ENCODE measurements at regions not wholly inside any gene's neighbourhood (a gene's known extent, or its start where the extent isn't known, plus 50 kb on each side); places are given as distances from the start of the nearest gene placed in this dataset.
A peak's percentile ranks its signal among the peaks of the same experiment; 100 is the strongest.

DNA sequence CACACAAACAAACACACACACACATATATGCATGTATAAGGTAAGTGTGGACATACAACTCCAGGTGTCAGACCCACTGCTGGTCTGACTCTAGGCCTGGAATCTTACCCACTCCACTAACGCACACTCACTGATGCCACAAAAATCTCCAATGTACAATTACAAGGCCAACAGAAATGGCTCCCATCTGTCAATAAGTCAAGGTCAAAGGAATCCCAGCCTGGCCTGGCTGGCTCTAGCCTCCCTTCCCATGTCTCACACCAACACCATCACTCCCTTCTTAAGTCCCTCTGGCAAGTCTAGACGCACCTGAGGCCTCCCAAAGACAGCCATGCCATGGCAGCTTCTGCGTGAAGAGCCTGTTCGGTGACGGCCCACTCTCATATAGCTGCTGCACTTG is 99.2 kb upstream of the CDYL2 start:
- no peaks in the 10 kb centered on the region for H3K9me3 Mint-ChIP-seq

DNA sequence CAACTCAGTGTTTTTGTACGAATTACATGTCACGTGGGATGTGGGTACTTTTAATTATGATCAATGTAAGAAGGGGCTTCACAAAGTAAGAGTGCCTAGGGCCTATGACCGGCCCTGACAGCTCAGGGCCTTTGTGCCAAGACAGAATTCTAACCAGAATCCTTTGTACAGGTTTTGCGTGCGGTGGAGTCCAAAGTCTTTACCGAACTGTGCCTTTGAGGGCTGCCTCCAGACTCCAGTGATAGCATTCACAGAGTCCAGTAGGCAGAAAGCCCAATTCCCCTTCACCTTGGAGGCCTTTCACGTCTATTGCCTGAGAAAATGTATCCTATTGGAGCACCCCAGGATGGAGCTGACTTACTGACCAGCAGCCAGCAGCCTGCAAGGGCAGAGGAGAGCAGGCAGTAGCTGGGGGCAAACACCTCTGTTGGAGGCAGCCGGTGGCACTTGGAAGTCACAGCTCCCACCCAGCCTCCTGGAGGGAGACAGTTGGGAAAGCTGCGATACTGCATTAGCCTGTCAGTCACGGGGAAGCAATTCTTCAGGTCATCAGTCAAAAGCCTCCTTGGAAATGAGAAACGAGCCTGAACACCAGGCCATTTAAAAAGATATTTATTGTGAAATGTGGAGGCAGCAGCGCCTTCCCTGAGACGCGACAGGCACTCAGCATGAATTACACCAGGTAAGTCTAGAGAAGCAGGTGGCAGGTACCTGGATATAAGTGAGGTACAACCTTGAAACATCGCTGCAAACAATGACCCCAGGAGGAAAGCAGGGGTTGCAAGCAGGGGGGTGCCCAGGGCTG is 98.1 kb upstream of the CDYL2 start:
- no peak overlapping the region for H3K9ac ChIP-seq (ENCODE audit: extremely low read depth, low read length, poor library complexity, severe bottlenecking)
- H3K27ac ChIP-seq (ENCODE audit: low read depth, low read length) = no peak overlapping the region
- H3K9me3 Mint-ChIP-seq = no peaks in the 10 kb centered on the region
- DNase-seq = peak; percentile 24
- no peaks in the 10 kb centered on the region for H3K27me3 Mint-ChIP-seq (ENCODE audit: insufficient read depth)
- H3K4me1 Mint-ChIP-seq = no peaks in the 10 kb centered on the region
- H3K36me3 Mint-ChIP-seq (ENCODE audit: low read depth) = no peaks in the 10 kb centered on the region
- no peak overlapping the region for H3K27ac Mint-ChIP-seq
- H3K4me3 Mint-ChIP-seq = no peak overlapping the region
- WGBS, 2 experiments (ENCODE audit: insufficient coverage in 1 of 2, insufficient read length in 1 of 2) = 91 to 96% methylated on average over 11 to 15 of the region's 15 CpGs
- no peaks in the 10 kb centered on the region for H3K9me3 ChIP-seq (ENCODE audit: control insufficient read depth, low read length)
- H3K4me3 ChIP-seq (ENCODE audit: low read length) = no peak overlapping the region
- no peaks in the 10 kb centered on the region for H3K4me1 ChIP-seq (ENCODE audit: control insufficient read depth, insufficient read depth, low read length)
- no peaks in the 10 kb centered on the region for H3K36me3 ChIP-seq (ENCODE audit: control insufficient read depth, insufficient read depth, low read length)
- TF ChIP-seq, protein P1, sequence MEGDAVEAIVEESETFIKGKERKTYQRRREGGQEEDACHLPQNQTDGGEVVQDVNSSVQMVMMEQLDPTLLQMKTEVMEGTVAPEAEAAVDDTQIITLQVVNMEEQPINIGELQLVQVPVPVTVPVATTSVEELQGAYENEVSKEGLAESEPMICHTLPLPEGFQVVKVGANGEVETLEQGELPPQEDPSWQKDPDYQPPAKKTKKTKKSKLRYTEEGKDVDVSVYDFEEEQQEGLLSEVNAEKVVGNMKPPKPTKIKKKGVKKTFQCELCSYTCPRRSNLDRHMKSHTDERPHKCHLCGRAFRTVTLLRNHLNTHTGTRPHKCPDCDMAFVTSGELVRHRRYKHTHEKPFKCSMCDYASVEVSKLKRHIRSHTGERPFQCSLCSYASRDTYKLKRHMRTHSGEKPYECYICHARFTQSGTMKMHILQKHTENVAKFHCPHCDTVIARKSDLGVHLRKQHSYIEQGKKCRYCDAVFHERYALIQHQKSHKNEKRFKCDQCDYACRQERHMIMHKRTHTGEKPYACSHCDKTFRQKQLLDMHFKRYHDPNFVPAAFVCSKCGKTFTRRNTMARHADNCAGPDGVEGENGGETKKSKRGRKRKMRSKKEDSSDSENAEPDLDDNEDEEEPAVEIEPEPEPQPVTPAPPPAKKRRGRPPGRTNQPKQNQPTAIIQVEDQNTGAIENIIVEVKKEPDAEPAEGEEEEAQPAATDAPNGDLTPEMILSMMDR (conservative IDR thresholded peaks at IDR 0.05) = no peak
- H3K27me3 ChIP-seq (ENCODE audit: control insufficient read depth, insufficient read depth, low read length, poor library complexity, severe bottlenecking) = no peaks in the 10 kb centered on the region

More for the DNA sequence above, 99.2 kb upstream of the CDYL2 start:
- peak; percentile 14 for DNase-seq
- Mint-ChIP-seq H3K4me1 (no peaks in the 10 kb centered on the region), H3K27ac (no peak overlapping the region), H3K36me3 (ENCODE audit: low read depth) (no peaks in the 10 kb centered on the region), H3K27me3 (ENCODE audit: insufficient read depth) (peaks cover 2% of the 10 kb centered on the region), H3K4me3 (no peak overlapping the region)
- no peak overlapping the region for H3K9ac ChIP-seq (ENCODE audit: extremely low read depth, low read length, poor library complexity, severe bottlenecking)
- H3K27me3 ChIP-seq (ENCODE audit: control insufficient read depth, insufficient read depth, low read length, poor library complexity, severe bottlenecking) = no peaks in the 10 kb centered on the region
- H3K36me3 ChIP-seq (ENCODE audit: control insufficient read depth, insufficient read depth, low read length) = no peaks in the 10 kb centered on the region
- no peak overlapping the region for H3K27ac ChIP-seq (ENCODE audit: low read depth, low read length)
- H3K4me3 ChIP-seq (ENCODE audit: low read length) = no peak overlapping the region
- no peaks in the 10 kb centered on the region for H3K9me3 ChIP-seq (ENCODE audit: control insufficient read depth, low read length)
- no peaks in the 10 kb centered on the region for H3K4me1 ChIP-seq (ENCODE audit: control insufficient read depth, insufficient read depth, low read length)
- 93 to 94% methylated on average over 5 of the region's 5 CpGs for whole genome bisulfite sequencing, 2 experiments (ENCODE audit: insufficient coverage in 1 of 2, insufficient read length in 1 of 2)
- TF ChIP-seq, protein P1 (conservative IDR thresholded peaks at IDR 0.05) = no peak

DNA sequence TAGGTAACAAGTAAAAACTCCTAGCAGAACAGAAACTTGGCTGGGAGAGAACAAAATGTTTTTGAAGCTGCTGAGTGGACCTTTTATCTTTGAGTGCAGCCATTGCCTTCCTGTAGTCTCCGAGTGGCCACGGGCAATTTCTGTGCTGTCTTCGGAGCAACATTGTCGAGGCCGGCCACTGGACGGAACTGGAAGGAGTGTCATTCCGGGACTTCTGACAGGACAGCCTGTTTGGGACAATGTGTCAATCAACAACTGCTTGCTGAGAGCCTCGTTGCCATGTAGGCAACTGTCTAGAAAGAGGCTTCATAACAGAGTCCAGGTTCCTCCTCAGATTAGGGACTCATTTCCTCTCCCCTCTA is 96.2 kb upstream of the CDYL2 start:
- Mint-ChIP-seq H3K9me3 (no peaks in the 10 kb centered on the region), H3K27ac (no peak overlapping the region), H3K4me1 (no peaks in the 10 kb centered on the region), H3K36me3 (ENCODE audit: low read depth) (no peaks in the 10 kb centered on the region), H3K4me3 (no peak overlapping the region), H3K27me3 (ENCODE audit: insufficient read depth) (no peaks in the 10 kb centered on the region)
- Histone ChIP-seq H3K4me3 (ENCODE audit: low read length) (no peak overlapping the region), H3K4me1 (ENCODE audit: control insufficient read depth, insufficient read depth, low read length) (no peaks in the 10 kb centered on the region), H3K9me3 (ENCODE audit: control insufficient read depth, low read length) (no peaks in the 10 kb centered on the region), H3K9ac (ENCODE audit: extremely low read depth, low read length, poor library complexity, severe bottlenecking) (no peak overlapping the region), H3K36me3 (ENCODE audit: control insufficient read depth, insufficient read depth, low read length) (no peaks in the 10 kb centered on the region), H3K27me3 (ENCODE audit: control insufficient read depth, insufficient read depth, low read length, poor library complexity, severe bottlenecking) (no peaks in the 10 kb centered on the region), H3K27ac (ENCODE audit: low read depth, low read length) (no peak overlapping the region)
- peak; percentile 29 for DNase-seq
- 92 to 94% methylated on average over 7 to 8 of the region's 8 CpGs for WGBS, 2 experiments (ENCODE audit: insufficient coverage in 1 of 2, insufficient read length in 1 of 2)
- TF ChIP-seq, protein P1 (conservative IDR thresholded peaks at IDR 0.05) = no peak
